ENCODE measurements at regions not wholly inside any gene's neighbourhood (a gene's known extent, or its start where the extent isn't known, plus 50 kb on each side); places are given as distances from the start of the nearest gene placed in this dataset.

- no peak for TF ChIP-seq CTCF (IDR thresholded peaks at IDR 0.05 in 8 of 11, conservative IDR thresholded peaks at IDR 0.05 in 3 of 11)
- TF ChIP-seq POLR2AphosphoS5 (IDR thresholded peaks at IDR 0.05), result no peak
- no peak for TF ChIP-seq POLR2A (IDR thresholded peaks at IDR 0.05)
Observed at GRCh38 chr9:96175796-96176195, 126.2 kb downstream of the HSD17B3 start.

All from spleen (tissue), 7 donors.